Hepatocyte (in vitro differentiated cells): ENCODE measurements at regions not wholly inside any gene's neighbourhood (a gene's known extent, or its start where the extent isn't known, plus 50 kb on each side); places are given as distances from the start of the nearest gene placed in this dataset.

Experiments
- DNase-seq: peaks from one replicate; pipeline ENCODE4 v3.0.0-alpha.2; 2016; ENCODE audit warnings: low spot score
- H2AFZ ChIP-seq: fragments of 200-600 bp; sonication (generic); 2 replicates; pipeline ENCODE4 v1.6.0; 2016; ENCODE audit warnings: antibody characterized with exemption, mild to moderate bottlenecking
- H3K27ac ChIP-seq: fragments of 200-600 bp; sonication (generic); 2 replicates; pipeline ENCODE4 v1.5.1; 2016; ENCODE audit warnings: mild to moderate bottlenecking
- H3K27me3 ChIP-seq: fragments of 200-600 bp; sonication (generic); 2 replicates; pipeline ENCODE4 v1.6.1; 2016
- H3K36me3 ChIP-seq: fragments of 200-600 bp; sonication (generic); replicated peaks from 2 replicates; pipeline ENCODE4 v1.5.1; 2016; ENCODE audit warnings: low read depth; ENCODE audit not compliant: insufficient read depth
- H3K4me1 ChIP-seq: fragments of 200-600 bp; sonication (generic); 2 replicates; pipeline ENCODE4 v1.5.1; 2016; ENCODE audit warnings: mild to moderate bottlenecking, moderate library complexity; ENCODE audit not compliant: insufficient read depth
- H3K4me2 ChIP-seq: fragments of 200-600 bp; sonication (generic); 2 replicates; pipeline ENCODE4 v1.6.0; 2016
- H3K4me3 ChIP-seq: fragments of 200-600 bp; sonication (generic); 2 replicates; pipeline ENCODE4 v1.5.1; 2016; ENCODE audit warnings: mild to moderate bottlenecking
- H3K79me2 ChIP-seq: fragments of 200-600 bp; sonication (generic); 2 replicates; pipeline ENCODE4 v1.6.0; 2017; ENCODE audit warnings: mild to moderate bottlenecking
- H3K9me2 ChIP-seq: fragments of 200-600 bp; sonication (generic); replicated peaks from 2 replicates; pipeline ENCODE4 v1.6.0; 2017; ENCODE audit warnings: mild to moderate bottlenecking; ENCODE audit not compliant: insufficient read depth
- H3K9me3 ChIP-seq: fragments of 200-600 bp; sonication (generic); 2 replicates; pipeline ENCODE4 v1.5.1; 2016; ENCODE audit warnings: low read depth, mild to moderate bottlenecking
- H4K20me1 ChIP-seq: fragments of 200-600 bp; sonication (generic); 2 replicates; pipeline ENCODE4 v1.6.0; 2016; ENCODE audit warnings: mild to moderate bottlenecking; ENCODE audit not compliant: insufficient read depth, poor library complexity, severe bottlenecking
- EZH2 ChIP-seq: fragments of 200-600 bp; sonication (generic); IDR thresholded peaks from 2 replicates; pipeline ENCODE4 v1.6.1; 2016; ENCODE audit warnings: antibody characterized with exemption, mild to moderate bottlenecking, borderline replicate concordance
- EZH2phosphoT487 ChIP-seq: fragments of 200-600 bp; sonication (generic); IDR thresholded peaks from one replicate; pipeline ENCODE4 v1.6.1; 2018; ENCODE audit warnings: antibody characterized with exemption, mild to moderate bottlenecking, low read depth, moderate library complexity; ENCODE audit not compliant: unreplicated experiment, severe bottlenecking
- WGBS: methylation state at CpG from one replicate; pipeline ENCODE4 v1.1.6; 2016; ENCODE audit warnings: low lambda C conversion rate; ENCODE audit errors: missing lambda C conversion rate; 5-methylcytosine and 5-hydroxymethylcytosine counted together
- TF ChIP-seq, protein P1 (sequence below): fragments of 200-600 bp; sonication (generic); IDR thresholded peaks from 2 replicates; pipeline ENCODE4 v1.5.1; 2016; ENCODE audit warnings: antibody characterized with exemption, mild to moderate bottlenecking; ENCODE audit not compliant: poor library complexity

DNA sequence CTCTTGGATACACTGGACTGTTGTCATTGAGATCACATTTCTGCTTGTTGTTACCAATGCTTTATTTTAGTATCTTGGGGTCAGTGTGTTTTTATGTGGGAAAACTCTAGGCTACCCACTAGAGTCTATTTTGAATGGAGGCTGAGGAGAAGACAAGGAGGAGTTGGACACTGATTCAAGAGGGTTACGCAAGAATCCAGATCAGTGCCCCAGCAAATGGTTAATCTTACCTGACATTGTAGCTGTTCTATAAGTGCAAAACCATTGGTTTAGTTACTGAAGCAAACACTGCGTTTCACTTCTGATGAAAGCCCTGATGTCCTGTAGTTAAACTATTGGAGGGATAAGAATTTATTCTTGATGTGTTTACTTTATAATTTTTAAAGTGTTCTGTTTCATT lies 331.1 kb upstream of the NR3C2 start:
- Histone ChIP-seq H3K27me3 (no peaks in the 10 kb centered on the region), H4K20me1 (no peaks in the 10 kb centered on the region), H3K79me2 (no peaks in the 10 kb centered on the region), H3K9me2 (no peaks in the 10 kb centered on the region), H3K36me3 (no peaks in the 10 kb centered on the region), H3K4me3 (no peak overlapping the region), H3K4me1 (no peaks in the 10 kb centered on the region), H3K27ac (no peak overlapping the region), H3K4me2 (no peak overlapping the region), H2AFZ (no peak overlapping the region), H3K9me3 (no peaks in the 10 kb centered on the region)
- DNase-seq: no peak
- TF ChIP-seq EZH2 (no peak), EZH2phosphoT487 (no peak)
- TF ChIP-seq, protein P1, sequence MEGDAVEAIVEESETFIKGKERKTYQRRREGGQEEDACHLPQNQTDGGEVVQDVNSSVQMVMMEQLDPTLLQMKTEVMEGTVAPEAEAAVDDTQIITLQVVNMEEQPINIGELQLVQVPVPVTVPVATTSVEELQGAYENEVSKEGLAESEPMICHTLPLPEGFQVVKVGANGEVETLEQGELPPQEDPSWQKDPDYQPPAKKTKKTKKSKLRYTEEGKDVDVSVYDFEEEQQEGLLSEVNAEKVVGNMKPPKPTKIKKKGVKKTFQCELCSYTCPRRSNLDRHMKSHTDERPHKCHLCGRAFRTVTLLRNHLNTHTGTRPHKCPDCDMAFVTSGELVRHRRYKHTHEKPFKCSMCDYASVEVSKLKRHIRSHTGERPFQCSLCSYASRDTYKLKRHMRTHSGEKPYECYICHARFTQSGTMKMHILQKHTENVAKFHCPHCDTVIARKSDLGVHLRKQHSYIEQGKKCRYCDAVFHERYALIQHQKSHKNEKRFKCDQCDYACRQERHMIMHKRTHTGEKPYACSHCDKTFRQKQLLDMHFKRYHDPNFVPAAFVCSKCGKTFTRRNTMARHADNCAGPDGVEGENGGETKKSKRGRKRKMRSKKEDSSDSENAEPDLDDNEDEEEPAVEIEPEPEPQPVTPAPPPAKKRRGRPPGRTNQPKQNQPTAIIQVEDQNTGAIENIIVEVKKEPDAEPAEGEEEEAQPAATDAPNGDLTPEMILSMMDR: no peak
- 88% methylated on average over 2 of the region's 2 CpGs for WGBS

DNA sequence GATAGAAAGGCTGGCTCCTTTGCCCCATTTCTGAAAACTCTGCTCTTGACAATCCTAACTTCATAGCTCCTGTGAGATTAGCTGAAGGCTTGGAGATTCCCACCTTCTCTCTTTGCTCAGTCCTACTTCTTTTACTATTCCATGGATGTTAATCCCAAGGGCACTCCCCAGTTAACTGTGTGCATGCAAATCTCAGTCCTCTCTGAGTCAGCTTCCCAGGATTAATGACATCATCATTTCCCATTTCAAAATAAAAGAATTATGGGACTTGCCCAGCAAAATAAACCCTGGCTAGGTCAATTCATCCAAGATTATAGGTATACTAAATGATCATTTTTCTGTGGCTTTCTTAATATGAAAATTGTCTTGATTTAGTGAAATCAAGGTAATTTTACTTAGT lies 328.6 kb upstream of the NR3C2 start:
- Histone ChIP-seq H3K4me2 (no peak overlapping the region), H3K79me2 (no peaks in the 10 kb centered on the region), H2AFZ (no peak overlapping the region), H3K9me3 (no peaks in the 10 kb centered on the region), H3K27me3 (no peaks in the 10 kb centered on the region), H3K36me3 (no peaks in the 10 kb centered on the region), H3K4me3 (no peak overlapping the region), H4K20me1 (no peaks in the 10 kb centered on the region), H3K9me2 (no peaks in the 10 kb centered on the region), H3K27ac (no peak overlapping the region), H3K4me1 (no peaks in the 10 kb centered on the region)
- DNase-seq: no peak
- TF ChIP-seq EZH2: no peak

DNA sequence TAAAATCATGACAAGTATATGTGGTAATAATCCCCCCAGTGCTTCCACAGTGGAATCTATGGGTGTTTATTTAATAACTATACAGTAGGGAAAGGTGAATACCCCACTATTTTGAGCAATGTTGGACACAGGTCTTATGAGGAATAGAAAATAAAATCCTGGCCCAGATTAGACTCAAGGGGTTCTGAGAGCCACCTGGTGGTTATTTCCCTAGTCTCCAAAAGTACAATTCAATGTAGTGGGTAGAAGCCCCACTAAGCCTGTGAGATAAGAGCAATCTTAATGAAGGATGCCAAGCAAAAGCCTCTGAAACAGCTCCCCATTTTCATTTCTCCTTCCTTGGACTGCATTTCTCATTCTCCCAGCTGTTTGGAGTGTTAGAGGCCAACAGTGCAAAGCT lies 328.2 kb upstream of the NR3C2 start:
- Histone ChIP-seq H3K79me2 (no peaks in the 10 kb centered on the region), H3K4me2 (no peak overlapping the region), H3K36me3 (no peaks in the 10 kb centered on the region), H3K27ac (no peak overlapping the region), H3K9me3 (no peaks in the 10 kb centered on the region), H3K9me2 (no peaks in the 10 kb centered on the region), H3K27me3 (no peaks in the 10 kb centered on the region), H3K4me3 (no peak overlapping the region), H3K4me1 (no peaks in the 10 kb centered on the region), H2AFZ (no peak overlapping the region), H4K20me1 (no peaks in the 10 kb centered on the region)
- DNase-seq: no peak
- TF ChIP-seq EZH2phosphoT487: no peak
- TF ChIP-seq EZH2: no peak
- TF ChIP-seq, protein P1: no peak

DNA sequence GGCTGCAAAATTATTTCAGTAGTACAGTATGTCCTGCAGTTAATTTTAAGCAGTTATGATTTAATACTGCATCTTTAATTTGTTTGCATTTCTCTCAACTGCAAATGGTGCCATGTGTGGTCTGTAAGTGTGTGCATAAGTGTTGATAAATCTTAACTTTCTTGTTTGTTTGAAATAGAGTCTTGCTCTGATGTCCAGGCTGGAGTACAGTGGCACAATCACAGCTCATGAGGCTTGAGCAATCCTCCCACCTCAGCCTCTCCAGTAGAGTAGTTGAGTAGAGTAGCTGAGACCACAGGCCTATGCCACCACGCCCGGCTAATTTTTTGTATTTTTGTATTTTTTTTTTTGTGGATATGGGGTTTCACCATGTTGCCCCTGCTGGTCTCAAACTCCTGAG lies 322.5 kb upstream of the NR3C2 start:
- Histone ChIP-seq H2AFZ (no peak overlapping the region), H3K27me3 (no peaks in the 10 kb centered on the region), H3K4me3 (no peak overlapping the region), H3K9me2 (no peaks in the 10 kb centered on the region), H3K79me2 (no peaks in the 10 kb centered on the region), H3K4me1 (no peaks in the 10 kb centered on the region), H3K36me3 (no peaks in the 10 kb centered on the region), H3K27ac (no peak overlapping the region), H4K20me1 (no peaks in the 10 kb centered on the region), H3K4me2 (no peak overlapping the region), H3K9me3 (no peaks in the 10 kb centered on the region)
- WGBS: 37% methylated on average over 2 of the region's 2 CpGs
- DNase-seq: no peak
- TF ChIP-seq EZH2phosphoT487: no peak
- TF ChIP-seq, protein P1: no peak
- TF ChIP-seq EZH2: no peak
